GM19455 (cell line): ENCODE measurements at regions not wholly inside any gene's neighbourhood (a gene's known extent, or its start where the extent isn't known, plus 50 kb on each side); places are given as distances from the start of the nearest gene placed in this dataset.

Experiments used
- ATAC-seq: cut with Tn5 transposase; IDR thresholded peaks from one replicate; pipeline ENCODE4 v1.9.1; 2021; ENCODE audit not compliant: unreplicated experiment

- ATAC-seq: no peak
Observed at GRCh38 chr11:128198216-128198772, 389.1 kb downstream of the ETS1 start.

DNA sequence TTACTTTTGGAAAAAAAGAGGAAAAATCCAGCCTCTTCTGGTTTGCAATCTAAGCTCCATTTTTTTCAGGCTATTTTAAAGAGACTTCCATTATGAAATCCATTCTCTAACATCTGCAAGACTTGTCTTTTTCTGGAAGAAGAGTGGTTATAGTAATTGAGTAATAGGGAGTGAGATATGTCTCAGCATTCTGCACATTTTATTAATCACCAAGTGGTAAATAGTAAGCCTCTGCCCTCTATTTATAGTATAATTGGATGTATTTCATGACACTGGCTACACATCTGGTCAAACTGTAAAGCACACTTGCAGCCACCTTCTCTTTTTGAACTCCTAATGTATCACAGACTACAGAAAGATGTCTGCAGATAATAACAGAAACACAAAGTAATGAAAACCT is 391.1 kb downstream of the ETS1 start:
- ATAC-seq: no peak

DNA sequence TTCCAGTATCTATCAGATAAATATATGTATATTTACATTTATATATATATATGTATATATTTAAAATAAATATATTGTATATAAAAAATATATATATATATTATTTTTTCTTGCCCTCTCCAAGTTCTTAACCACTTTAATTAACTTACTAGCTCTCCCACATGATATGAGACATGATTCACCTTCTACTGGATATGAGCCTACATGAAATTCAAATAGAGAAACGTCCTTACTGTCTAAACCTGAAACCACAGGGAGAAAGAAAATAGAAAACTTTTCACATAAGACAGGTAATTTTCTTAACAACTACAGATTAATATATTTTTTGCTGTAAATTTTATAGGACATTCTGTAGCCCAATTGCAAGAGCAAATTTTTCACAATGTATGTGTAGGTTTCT is 391.6 kb downstream of the ETS1 start:
- ATAC-seq: no peak

- ATAC-seq: no peak
Observed at GRCh38 chr11:128195057-128195751, 392.2 kb downstream of the ETS1 start.

DNA sequence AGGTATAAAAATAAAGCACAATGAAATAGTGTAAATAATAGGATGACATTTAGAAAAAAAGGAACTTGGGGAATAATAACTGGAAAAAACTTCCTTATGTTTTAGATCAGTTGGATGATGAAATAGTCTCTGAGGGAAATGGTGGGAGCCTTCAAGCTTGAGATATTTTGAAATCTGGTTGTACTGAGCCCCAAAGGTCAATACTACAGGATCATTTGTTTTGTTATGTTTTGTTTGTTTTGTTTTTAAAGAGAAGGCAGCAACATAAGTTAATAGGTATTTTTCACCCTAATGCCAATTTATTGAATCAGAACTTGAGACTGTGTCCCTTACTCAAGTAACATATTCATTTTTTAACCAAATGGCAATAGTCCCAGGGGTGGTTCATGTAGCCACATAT is 393.1 kb downstream of the ETS1 start:
- ATAC-seq: no peak

- ATAC-seq: no peak
Observed at GRCh38 chr11:128193615-128194014, 393.7 kb downstream of the ETS1 start.

DNA sequence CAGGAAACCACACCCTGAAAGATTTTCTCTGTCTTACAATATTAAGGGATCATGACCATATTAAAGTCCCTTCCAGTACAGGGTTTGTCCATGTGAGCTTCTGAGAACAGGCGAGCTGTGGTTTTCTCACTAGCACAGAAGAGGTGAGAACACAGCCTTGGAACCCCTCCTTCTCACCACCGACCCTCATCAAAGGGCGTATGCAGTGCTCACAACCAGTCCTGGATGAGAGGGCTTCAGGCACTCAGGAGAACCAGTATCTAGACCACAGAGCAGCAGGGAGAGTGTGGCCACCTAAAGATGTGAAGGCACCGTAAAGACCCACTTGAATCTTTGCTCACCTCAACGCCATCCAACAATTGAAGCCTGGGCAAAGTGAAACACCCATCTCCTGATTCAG is 397.0 kb downstream of the ETS1 start:
- no peak for ATAC-seq

GRCh38 chr11:128189823-128190222 is 397.5 kb downstream of the ETS1 start:
- ATAC-seq: no peak

- no peak for ATAC-seq
Observed at GRCh38 chr11:128188346-128189004, 398.9 kb downstream of the ETS1 start.

DNA sequence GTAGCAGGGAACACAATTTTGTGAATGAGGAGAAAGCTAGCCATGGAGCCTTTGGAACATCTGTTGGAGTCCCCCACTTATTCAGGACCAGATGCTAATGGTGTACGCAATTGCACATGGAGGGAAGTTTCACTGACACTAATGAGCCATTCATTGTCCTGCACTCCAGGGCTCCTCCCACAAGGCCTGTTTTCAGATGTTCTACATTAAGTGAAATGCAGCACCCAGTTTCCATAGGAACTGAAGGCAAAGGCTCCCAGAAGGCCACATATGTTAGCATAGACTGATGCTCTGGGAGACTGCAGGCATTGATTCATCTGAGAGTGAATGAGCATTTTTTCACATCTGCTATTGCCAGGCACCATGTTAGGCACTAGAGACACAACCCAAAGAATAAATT is 399.5 kb downstream of the ETS1 start:
- no peak for ATAC-seq

DNA sequence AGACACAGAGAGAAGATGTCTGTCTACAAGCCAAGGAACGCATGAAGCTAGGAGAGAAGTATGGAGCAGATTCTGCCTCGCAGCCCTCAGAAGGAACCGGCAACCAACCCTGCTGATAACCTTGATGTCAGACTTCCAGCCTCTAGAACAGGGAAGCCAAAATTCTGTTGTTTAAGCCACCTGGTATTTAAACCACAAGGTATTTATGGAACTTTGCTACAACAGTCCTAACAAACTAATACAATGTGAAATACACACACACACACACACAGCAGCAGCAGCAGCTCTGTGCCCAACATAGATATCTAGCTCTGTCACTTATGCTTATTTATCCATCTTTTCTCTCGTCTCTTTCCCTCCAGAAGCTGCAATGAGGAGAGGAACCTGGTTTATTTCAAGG is 400.0 kb downstream of the ETS1 start:
- ATAC-seq: no peak

GRCh38 chr11:128184981-128185380 is 402.4 kb downstream of the ETS1 start:
- ATAC-seq: no peak

- no peak for ATAC-seq
Observed at GRCh38 chr11:128182844-128183243, 404.5 kb downstream of the ETS1 start.

- ATAC-seq: no peak
Observed at GRCh38 chr11:128181984-128182383, 405.4 kb downstream of the ETS1 start.

DNA sequence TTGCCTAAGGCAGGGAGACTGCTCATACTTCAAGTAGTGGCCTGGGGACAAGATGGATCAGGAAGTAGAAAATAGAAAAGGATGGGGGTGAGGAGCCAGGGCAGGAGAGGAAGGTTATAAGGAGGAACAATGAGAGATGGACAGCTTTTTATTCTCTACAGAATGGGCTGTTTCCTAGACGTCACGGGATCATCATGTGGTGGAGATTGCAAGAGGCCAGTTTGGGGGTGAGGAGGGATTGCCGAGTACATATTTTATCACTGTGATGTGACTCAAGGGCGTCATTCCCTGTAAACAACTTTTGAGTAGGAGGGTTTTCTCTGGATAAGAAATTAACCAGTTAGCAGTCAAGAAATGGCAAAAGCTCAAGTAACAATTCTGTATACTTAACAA is 406.3 kb downstream of the ETS1 start:
- no peak for ATAC-seq

GRCh38 chr11:128180441-128181087 is 406.8 kb downstream of the ETS1 start:
- no peak for ATAC-seq

DNA sequence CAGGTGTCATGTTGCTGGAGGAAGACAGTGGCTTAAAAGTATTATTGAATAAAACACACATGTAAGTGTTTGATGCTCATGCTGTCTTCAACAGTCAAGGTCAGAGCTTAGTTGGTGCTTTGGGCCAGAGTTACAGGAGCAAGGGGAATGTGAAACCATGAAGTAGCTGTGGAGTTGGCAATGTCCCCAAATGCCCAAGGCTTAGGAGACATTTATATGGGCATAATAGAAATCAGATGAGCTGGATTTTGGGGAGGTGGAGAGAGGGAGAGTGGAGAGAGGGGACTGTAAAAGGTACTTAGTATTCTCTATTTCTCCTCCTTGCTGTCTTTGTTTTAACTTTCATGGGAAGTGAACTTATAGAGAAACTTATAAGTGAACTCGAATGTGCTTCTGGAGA is 407.8 kb downstream of the ETS1 start:
- ATAC-seq: no peak

DNA sequence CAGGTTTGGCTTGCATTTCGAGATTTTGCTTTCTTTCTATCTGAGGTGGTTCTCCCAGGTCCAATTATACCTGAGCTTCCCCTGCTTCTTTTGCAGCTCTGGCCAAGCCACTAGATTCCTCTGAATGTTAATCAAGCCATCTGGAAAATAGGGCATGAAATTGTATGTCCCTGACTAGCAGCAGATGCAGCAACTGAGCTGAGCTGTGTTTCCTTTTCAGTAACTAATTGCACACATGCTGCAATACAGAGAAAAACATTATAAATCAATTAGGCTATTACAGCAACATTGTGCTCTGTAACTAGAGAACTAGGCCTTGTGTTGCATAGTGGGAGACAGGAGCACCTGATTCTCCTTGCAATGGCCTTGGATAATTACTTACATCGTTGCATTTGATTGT is 408.3 kb downstream of the ETS1 start:
- no peak for ATAC-seq

GRCh38 chr11:128174465-128175291 is 412.7 kb downstream of the ETS1 start:
- no peak for ATAC-seq

DNA sequence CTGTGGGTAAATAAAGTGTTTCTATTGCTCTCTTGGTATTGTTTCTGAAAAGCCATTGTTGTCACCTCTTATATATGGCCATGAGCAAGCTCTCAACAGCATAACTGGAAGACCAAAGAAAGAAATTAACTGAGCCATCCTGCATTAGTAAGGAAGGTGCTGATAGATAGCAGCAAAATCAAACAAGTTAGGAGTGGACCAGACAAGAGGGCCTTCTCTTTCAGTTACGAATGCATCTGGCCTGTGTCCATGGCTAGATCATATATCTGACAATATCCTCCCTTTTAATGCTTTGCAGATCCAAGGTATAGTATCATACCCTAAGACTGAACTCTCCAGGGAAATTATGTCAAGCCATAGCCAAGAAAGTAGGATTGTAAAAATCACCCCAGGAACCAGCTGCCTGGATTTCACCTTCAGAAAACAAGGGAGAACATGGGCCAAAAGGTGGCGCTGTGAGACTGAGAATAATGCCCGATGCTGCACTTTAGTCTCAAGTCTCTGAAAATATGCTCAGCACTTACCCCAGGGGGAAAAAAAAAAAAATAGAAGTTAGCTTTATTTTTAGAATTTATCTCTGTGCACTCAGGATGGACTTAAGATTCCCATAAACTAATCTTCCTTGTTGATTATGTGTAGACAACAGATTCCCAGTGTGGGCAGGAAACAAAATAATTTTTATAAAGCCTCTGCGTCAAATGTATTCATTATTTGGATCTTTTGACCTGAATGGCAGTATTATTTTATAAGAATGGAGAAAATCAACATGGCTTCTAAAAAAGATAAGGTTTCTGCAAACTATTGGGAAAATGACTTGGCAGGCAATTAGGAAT is 415.1 kb downstream of the ETS1 start:
- peak; percentile 91 for ATAC-seq
